Stimulated activated CD8-positive, alpha-beta memory T cell treated with anti-CD3 and anti-CD28 coated beads, Interleukin-12 subunit alpha, Interleukin-12 subunit beta, amount 100 ng/mL, for 4 hours (primary cell): ENCODE measurements at regions not wholly inside any gene's neighbourhood (a gene's known extent, or its start where the extent isn't known, plus 50 kb on each side); places are given as distances from the start of the nearest gene placed in this dataset.

Source experiments
- DNase-seq: peaks from one replicate; pipeline ENCODE4 v3.0.0-alpha.2; 2020; ENCODE audit warnings: low read depth

- DNase-seq: no peak
Measured at GRCh38 chr16:86632206-86632605, 53.9 kb downstream of the FOXL1 start.

GRCh38 chr16:86632944-86633343 lies 54.6 kb downstream of the FOXL1 start:
- no peak for DNase-seq

GRCh38 chr16:86634292-86634691 lies 55.9 kb downstream of the FOXL1 start:
- no peak for DNase-seq

GRCh38 chr16:86635176-86635876 lies 57.0 kb downstream of the FOXL1 start:
- DNase-seq: no peak

- DNase-seq: no peak
Measured at GRCh38 chr16:86635926-86636325, 57.6 kb downstream of the FOXL1 start.

GRCh38 chr16:86637744-86638143 lies 59.4 kb downstream of the FOXL1 start:
- DNase-seq: no peak

GRCh38 chr16:86638642-86639041 lies 60.3 kb downstream of the FOXL1 start:
- DNase-seq: no peak

GRCh38 chr16:86639354-86639753 lies 61.0 kb downstream of the FOXL1 start:
- no peak for DNase-seq

- DNase-seq: no peak
Measured at GRCh38 chr16:86640265-86640843, 62.0 kb downstream of the FOXL1 start.

- no peak for DNase-seq
Measured at GRCh38 chr16:86642087-86642486, 63.7 kb downstream of the FOXL1 start.

- no peak for DNase-seq
Measured at GRCh38 chr16:86643671-86644070, 65.3 kb downstream of the FOXL1 start.

- DNase-seq: no peak
Measured at GRCh38 chr16:86647561-86647960, 69.2 kb downstream of the FOXL1 start.

GRCh38 chr16:86649875-86650274 lies 71.5 kb downstream of the FOXL1 start:
- no peak for DNase-seq

- no peak for DNase-seq
Measured at GRCh38 chr16:86651013-86651627, 72.8 kb downstream of the FOXL1 start.

GRCh38 chr16:86651823-86652222 lies 73.5 kb downstream of the FOXL1 start:
- no peak for DNase-seq

GRCh38 chr16:86653285-86654006 lies 75.1 kb downstream of the FOXL1 start:
- no peak for DNase-seq

- DNase-seq: no peak
Measured at GRCh38 chr16:86657972-86658371, 79.6 kb downstream of the FOXL1 start.

GRCh38 chr16:86660623-86661022 lies 82.3 kb downstream of the FOXL1 start:
- no peak for DNase-seq

- no peak for DNase-seq
Measured at GRCh38 chr16:86661706-86662105, 83.4 kb downstream of the FOXL1 start.

- DNase-seq: no peak
Measured at GRCh38 chr16:86662195-86662594, 83.8 kb downstream of the FOXL1 start.

- DNase-seq: no peak
Measured at GRCh38 chr16:86662740-86663139, 84.4 kb downstream of the FOXL1 start.

- DNase-seq: no peak
Measured at GRCh38 chr16:86663685-86664521, 85.6 kb downstream of the FOXL1 start.
